ENCODE measurements at regions not wholly inside any gene's neighbourhood (a gene's known extent, or its start where the extent isn't known, plus 50 kb on each side); places are given as distances from the start of the nearest gene placed in this dataset.
"Not testable (repeated sequence)": the region's sequence is repeated elsewhere in the genome, so short reads cannot be mapped to it uniquely, and the experiment has no call there.

DNA sequence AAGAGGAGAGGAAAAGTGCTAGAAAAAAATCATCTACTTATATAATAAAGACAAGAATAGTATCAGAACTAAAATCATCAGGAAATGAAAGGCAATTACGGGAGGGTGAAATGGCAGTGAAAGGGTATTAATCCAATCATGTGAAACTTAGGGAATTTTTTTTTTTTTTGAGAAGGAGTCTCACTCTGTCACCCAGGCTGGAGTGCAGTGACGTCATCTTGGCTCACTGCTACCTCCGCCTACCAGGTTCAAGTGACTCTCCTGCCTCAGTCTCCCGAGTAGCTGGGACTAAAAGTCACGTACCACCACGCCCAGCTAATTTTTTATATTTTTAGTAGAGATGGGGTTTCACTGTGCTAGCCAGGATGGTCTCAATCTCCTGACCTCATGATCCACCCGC, 501.3 kb downstream of the COL12A1 start:
- H3K4me1 ChIP-seq (ENCODE audit: insufficient read depth, low read length); H3K9me3 ChIP-seq (ENCODE audit: low read length); H3K36me3 ChIP-seq (ENCODE audit: insufficient read depth, low read length); H3K27me3 ChIP-seq (ENCODE audit: insufficient read depth, low read length); H3K4me3 ChIP-seq (ENCODE audit: low read length); H2AFZ ChIP-seq (ENCODE audit: low read depth, low read length): not testable (repeated sequence)

GRCh38 chr6:74690365-74690764, 515.5 kb downstream of the COL12A1 start:
- Histone ChIP-seq H3K4me1 (ENCODE audit: insufficient read depth, low read length) (no peaks in the 10 kb centered on the region), H3K27me3 (ENCODE audit: insufficient read depth, low read length) (no peaks in the 10 kb centered on the region), H3K4me3 (ENCODE audit: low read length) (no peak overlapping the region), H3K9me3 (ENCODE audit: low read length) (no peaks in the 10 kb centered on the region), H3K36me3 (ENCODE audit: insufficient read depth, low read length) (no peaks in the 10 kb centered on the region), H2AFZ (ENCODE audit: low read depth, low read length) (no peak overlapping the region)

- Histone ChIP-seq H3K9me3 (ENCODE audit: low read length) (no peaks in the 10 kb centered on the region), H3K36me3 (ENCODE audit: insufficient read depth, low read length) (no peaks in the 10 kb centered on the region), H2AFZ (ENCODE audit: low read depth, low read length) (no peak overlapping the region), H3K27me3 (ENCODE audit: insufficient read depth, low read length) (no peaks in the 10 kb centered on the region), H3K4me3 (ENCODE audit: low read length) (no peak overlapping the region), H3K4me1 (ENCODE audit: insufficient read depth, low read length) (no peaks in the 10 kb centered on the region)
Observed at GRCh38 chr6:74689601-74690000, 516.3 kb downstream of the COL12A1 start.

GRCh38 chr6:74677463-74677862, 528.4 kb downstream of the COL12A1 start:
- Histone ChIP-seq H3K4me3 (ENCODE audit: low read length) (no peak overlapping the region), H3K9me3 (ENCODE audit: low read length) (no peaks in the 10 kb centered on the region), H3K4me1 (ENCODE audit: insufficient read depth, low read length) (no peaks in the 10 kb centered on the region), H3K27me3 (ENCODE audit: insufficient read depth, low read length) (no peaks in the 10 kb centered on the region), H3K36me3 (ENCODE audit: insufficient read depth, low read length) (no peaks in the 10 kb centered on the region), H2AFZ (ENCODE audit: low read depth, low read length) (no peak overlapping the region)

- Histone ChIP-seq H3K4me3 (ENCODE audit: low read length) (no peak overlapping the region), H3K4me1 (ENCODE audit: insufficient read depth, low read length) (no peaks in the 10 kb centered on the region), H2AFZ (ENCODE audit: low read depth, low read length) (no peak overlapping the region), H3K36me3 (ENCODE audit: insufficient read depth, low read length) (no peaks in the 10 kb centered on the region), H3K27me3 (ENCODE audit: insufficient read depth, low read length) (no peaks in the 10 kb centered on the region), H3K9me3 (ENCODE audit: low read length) (no peaks in the 10 kb centered on the region)
Observed at GRCh38 chr6:74676906-74677305, 528.9 kb downstream of the COL12A1 start.

GRCh38 chr6:74674377-74674776, 531.5 kb downstream of the COL12A1 start:
- Histone ChIP-seq H2AFZ (ENCODE audit: low read depth, low read length) (no peak overlapping the region), H3K9me3 (ENCODE audit: low read length) (no peaks in the 10 kb centered on the region), H3K36me3 (ENCODE audit: insufficient read depth, low read length) (no peaks in the 10 kb centered on the region), H3K27me3 (ENCODE audit: insufficient read depth, low read length) (no peaks in the 10 kb centered on the region), H3K4me3 (ENCODE audit: low read length) (no peak overlapping the region), H3K4me1 (ENCODE audit: insufficient read depth, low read length) (no peaks in the 10 kb centered on the region)

DNA sequence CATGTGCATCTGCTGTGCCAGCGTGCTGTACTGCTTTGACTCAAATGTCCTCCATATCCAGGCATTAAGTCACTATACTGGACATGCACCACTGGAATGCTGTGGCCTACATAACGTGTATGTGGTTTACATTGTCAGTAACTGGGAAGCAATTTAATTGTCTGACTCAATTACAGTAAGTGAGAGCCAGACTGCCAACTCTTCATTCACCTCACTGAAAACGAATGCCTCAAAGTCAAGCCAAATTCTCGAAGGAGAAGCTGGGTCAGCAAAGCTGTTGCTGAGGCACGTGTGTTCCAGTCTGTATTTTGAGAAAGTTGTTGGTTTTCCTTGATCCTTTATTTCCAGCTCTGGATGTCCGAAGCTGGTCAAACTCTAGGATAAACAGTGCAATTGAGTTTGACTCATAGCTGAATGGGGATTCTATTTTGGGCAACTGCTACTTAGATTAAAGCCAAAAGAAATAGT, 534.3 kb downstream of the COL12A1 start:
- no peaks in the 10 kb centered on the region for H3K27me3 ChIP-seq (ENCODE audit: insufficient read depth, low read length)
- no peaks in the 10 kb centered on the region for H3K4me1 ChIP-seq (ENCODE audit: insufficient read depth, low read length)
- H3K9me3 ChIP-seq (ENCODE audit: low read length), result no peaks in the 10 kb centered on the region
- no peak overlapping the region for H2AFZ ChIP-seq (ENCODE audit: low read depth, low read length)
- H3K4me3 ChIP-seq (ENCODE audit: low read length), result no peak overlapping the region
- H3K36me3 ChIP-seq (ENCODE audit: insufficient read depth, low read length), result no peaks in the 10 kb centered on the region

DNA sequence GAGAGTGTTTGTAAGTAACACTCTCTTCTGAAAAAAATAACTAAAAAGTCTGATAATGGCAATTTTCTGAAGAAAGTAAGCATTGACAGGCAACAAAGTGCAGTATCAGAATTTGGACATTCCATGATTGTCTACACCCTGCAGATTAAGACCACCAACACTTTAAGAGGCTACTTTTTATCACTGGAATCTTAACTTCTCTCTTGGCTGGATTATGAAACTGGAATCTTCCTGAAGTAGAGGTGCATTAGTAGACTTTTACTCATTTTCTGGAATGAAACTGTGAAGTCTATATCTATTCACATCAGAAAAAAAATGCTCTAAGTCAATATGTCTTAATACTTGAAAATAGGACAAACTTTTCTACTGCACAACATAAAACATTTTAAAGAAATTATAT, 547.5 kb downstream of the COL12A1 start:
- Histone ChIP-seq H3K9me3 (ENCODE audit: low read length) (no peaks in the 10 kb centered on the region), H3K4me3 (ENCODE audit: low read length) (no peak overlapping the region), H3K4me1 (ENCODE audit: insufficient read depth, low read length) (no peaks in the 10 kb centered on the region), H2AFZ (ENCODE audit: low read depth, low read length) (no peak overlapping the region), H3K36me3 (ENCODE audit: insufficient read depth, low read length) (no peaks in the 10 kb centered on the region), H3K27me3 (ENCODE audit: insufficient read depth, low read length) (no peaks in the 10 kb centered on the region)

GRCh38 chr6:74657931-74658330, 547.9 kb downstream of the COL12A1 start:
- Histone ChIP-seq H3K4me3 (ENCODE audit: low read length) (no peak overlapping the region), H3K4me1 (ENCODE audit: insufficient read depth, low read length) (no peaks in the 10 kb centered on the region)

GRCh38 chr6:74657011-74657410, 548.8 kb downstream of the COL12A1 start:
- Histone ChIP-seq H3K4me1 (ENCODE audit: insufficient read depth, low read length) (no peaks in the 10 kb centered on the region), H3K9me3 (ENCODE audit: low read length) (no peaks in the 10 kb centered on the region)

More at GRCh38 chr6:74657931-74658330, 547.9 kb downstream of the COL12A1 start:
- Histone ChIP-seq H2AFZ (ENCODE audit: low read depth, low read length) (no peak overlapping the region), H3K27me3 (ENCODE audit: insufficient read depth, low read length) (no peaks in the 10 kb centered on the region), H3K9me3 (ENCODE audit: low read length) (no peaks in the 10 kb centered on the region), H3K36me3 (ENCODE audit: insufficient read depth, low read length) (no peaks in the 10 kb centered on the region)

DNA sequence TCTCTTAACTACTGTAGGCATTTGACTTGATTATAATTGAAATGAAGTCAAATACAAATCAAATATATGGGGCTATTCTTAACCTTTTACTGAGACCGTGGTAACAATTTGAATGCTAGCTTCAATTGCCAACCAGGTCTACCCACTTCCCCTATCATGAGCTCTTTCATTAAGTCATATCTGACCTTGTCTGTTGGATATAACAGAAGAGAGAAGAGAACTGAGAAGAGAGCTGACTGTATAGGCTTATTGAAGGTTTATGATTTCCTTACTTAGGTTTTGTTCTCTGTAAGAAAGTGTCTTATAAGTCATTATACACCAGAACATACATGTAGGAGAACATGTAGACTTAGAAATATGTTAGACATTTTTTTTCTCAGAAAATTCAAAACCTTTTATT, 549.4 kb downstream of the COL12A1 start:
- H2AFZ ChIP-seq (ENCODE audit: low read depth, low read length), result no peak overlapping the region
- H3K4me3 ChIP-seq (ENCODE audit: low read length), result no peak overlapping the region
- no peaks in the 10 kb centered on the region for H3K4me1 ChIP-seq (ENCODE audit: insufficient read depth, low read length)
- H3K27me3 ChIP-seq (ENCODE audit: insufficient read depth, low read length), result no peaks in the 10 kb centered on the region
- H3K9me3 ChIP-seq (ENCODE audit: low read length), result no peaks in the 10 kb centered on the region
- H3K36me3 ChIP-seq (ENCODE audit: insufficient read depth, low read length), result no peaks in the 10 kb centered on the region

More at GRCh38 chr6:74657011-74657410, 548.8 kb downstream of the COL12A1 start:
- Histone ChIP-seq H3K4me3 (ENCODE audit: low read length) (no peak overlapping the region), H3K27me3 (ENCODE audit: insufficient read depth, low read length) (no peaks in the 10 kb centered on the region), H3K36me3 (ENCODE audit: insufficient read depth, low read length) (no peaks in the 10 kb centered on the region), H2AFZ (ENCODE audit: low read depth, low read length) (no peak overlapping the region)

DNA sequence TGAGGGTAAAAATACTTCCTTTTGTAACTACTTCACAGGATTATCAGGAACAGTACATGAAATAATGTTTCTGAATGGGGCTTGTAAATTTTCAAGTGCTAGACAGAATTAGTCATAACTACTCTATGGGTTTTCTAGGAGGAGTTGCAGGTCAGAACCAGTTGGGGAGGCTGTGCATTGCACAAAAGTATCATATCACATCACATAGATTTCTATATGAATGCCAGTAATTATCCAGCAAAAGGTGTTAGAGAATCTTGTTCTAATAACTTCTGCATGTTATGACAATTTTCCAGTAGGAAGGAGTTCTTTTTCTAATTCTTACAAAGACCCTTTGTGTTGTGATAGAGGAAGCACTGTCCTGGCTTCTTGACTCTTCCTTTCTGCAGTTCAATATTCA, 551.6 kb downstream of the COL12A1 start:
- no peaks in the 10 kb centered on the region for H3K36me3 ChIP-seq (ENCODE audit: insufficient read depth, low read length)
- no peaks in the 10 kb centered on the region for H3K4me1 ChIP-seq (ENCODE audit: insufficient read depth, low read length)
- no peaks in the 10 kb centered on the region for H3K27me3 ChIP-seq (ENCODE audit: insufficient read depth, low read length)
- no peaks in the 10 kb centered on the region for H3K9me3 ChIP-seq (ENCODE audit: low read length)
- no peak overlapping the region for H3K4me3 ChIP-seq (ENCODE audit: low read length)
- H2AFZ ChIP-seq (ENCODE audit: low read depth, low read length), result no peak overlapping the region

DNA sequence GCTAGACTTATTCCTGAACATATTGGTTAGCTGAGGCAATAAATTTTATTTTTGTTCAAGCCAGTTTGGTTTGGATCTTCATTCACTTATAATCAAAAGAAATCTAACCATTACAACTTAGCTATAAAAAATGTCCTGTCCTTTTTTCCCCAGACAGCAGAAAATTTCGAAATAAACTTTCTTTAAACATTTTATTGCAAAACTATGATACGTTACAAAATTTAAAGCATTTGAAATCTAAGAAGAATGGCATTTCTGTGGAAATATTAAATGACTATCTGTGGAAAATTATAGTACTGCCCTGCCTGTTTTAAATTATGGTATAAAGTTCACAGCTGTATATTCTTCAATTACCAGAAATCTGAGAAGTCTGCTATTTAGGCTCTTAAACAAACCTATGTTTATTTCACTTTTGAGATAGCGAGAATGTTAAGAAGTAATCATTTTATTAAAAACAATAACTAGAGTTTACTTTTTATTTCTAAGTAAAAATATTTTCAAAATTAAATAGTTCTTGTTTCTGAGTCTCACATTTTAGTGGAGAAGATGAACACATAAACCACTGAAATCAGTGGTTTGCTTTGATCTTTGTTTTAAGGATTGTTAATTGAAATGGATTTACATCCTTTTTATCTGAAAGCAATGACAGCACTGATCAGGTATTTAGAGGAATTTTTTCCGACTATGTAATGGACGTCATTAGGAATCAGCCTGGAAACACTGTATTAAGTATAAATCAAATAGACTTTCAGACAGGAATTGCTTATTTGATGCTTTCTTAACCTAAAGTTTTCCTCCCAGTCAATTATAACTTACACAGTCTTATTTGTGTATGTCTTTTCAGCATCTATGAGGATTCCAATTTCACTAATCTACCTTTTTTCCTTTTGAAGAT, 553.7 kb downstream of the COL12A1 start:
- Histone ChIP-seq H3K27me3 (ENCODE audit: insufficient read depth, low read length) (no peaks in the 10 kb centered on the region), H2AFZ (ENCODE audit: low read depth, low read length) (no peak overlapping the region), H3K4me3 (ENCODE audit: low read length) (no peak overlapping the region), H3K9me3 (ENCODE audit: low read length) (no peaks in the 10 kb centered on the region), H3K4me1 (ENCODE audit: insufficient read depth, low read length) (no peaks in the 10 kb centered on the region), H3K36me3 (ENCODE audit: insufficient read depth, low read length) (no peaks in the 10 kb centered on the region)

DNA sequence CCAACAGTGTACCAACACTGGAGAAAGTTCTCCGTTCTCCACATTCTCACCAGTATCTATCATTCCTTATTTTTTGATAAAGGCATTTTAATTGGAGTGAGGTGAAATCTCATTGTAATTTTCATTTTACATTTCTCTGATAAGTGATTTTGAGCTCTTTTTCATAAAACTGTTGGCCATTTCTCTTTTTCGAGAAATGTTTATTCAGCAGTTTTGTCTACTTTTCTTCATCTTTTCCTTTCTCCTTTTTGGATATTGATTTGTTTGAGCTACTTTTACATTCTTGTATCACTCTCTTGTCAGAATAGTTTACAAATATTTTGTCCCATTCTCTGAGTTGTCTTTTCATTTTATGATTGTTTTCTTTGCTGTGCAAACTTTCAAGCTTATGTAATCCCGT, 555.2 kb downstream of the COL12A1 start:
- Histone ChIP-seq H3K4me3 (ENCODE audit: low read length) (no peak overlapping the region), H3K4me1 (ENCODE audit: insufficient read depth, low read length) (no peaks in the 10 kb centered on the region), H2AFZ (ENCODE audit: low read depth, low read length) (no peak overlapping the region), H3K27me3 (ENCODE audit: insufficient read depth, low read length) (no peaks in the 10 kb centered on the region), H3K9me3 (ENCODE audit: low read length) (no peaks in the 10 kb centered on the region), H3K36me3 (ENCODE audit: insufficient read depth, low read length) (no peaks in the 10 kb centered on the region)

Measured in neuron (in vitro differentiated cells).